Osteocyte (in vitro differentiated cells): ENCODE measurements at regions not wholly inside any gene's neighbourhood (a gene's known extent, or its start where the extent isn't known, plus 50 kb on each side); places are given as distances from the start of the nearest gene placed in this dataset.

Experiments
- DNase-seq: peaks from one replicate; pipeline ENCODE4 v3.0.0; 2021; ENCODE audit warnings: mixed read lengths; ENCODE audit not compliant: unreplicated experiment; ENCODE audit errors: extremely low spot score
- H3K27ac Mint-ChIP-seq: one replicate; pipeline ENCODE4 v1.8.0; 2021; ENCODE audit warnings: mild to moderate bottlenecking, mixed read lengths; ENCODE audit not compliant: unreplicated experiment
- H3K27me3 Mint-ChIP-seq: one replicate; pipeline ENCODE4 v1.8.0; 2021; ENCODE audit warnings: mixed read lengths; ENCODE audit not compliant: unreplicated experiment
- H3K36me3 Mint-ChIP-seq: one replicate; pipeline ENCODE4 v1.8.0; 2021; ENCODE audit warnings: mixed read lengths; ENCODE audit not compliant: unreplicated experiment
- H3K4me1 Mint-ChIP-seq: one replicate; pipeline ENCODE4 v1.8.0; 2021; ENCODE audit warnings: mixed read lengths; ENCODE audit not compliant: unreplicated experiment
- H3K4me3 Mint-ChIP-seq: one replicate; pipeline ENCODE4 v1.8.0; 2021; ENCODE audit warnings: mild to moderate bottlenecking, moderate library complexity, mixed read lengths; ENCODE audit not compliant: unreplicated experiment
- H3K9me3 Mint-ChIP-seq: one replicate; pipeline ENCODE4 v1.8.0; 2021; ENCODE audit warnings: mixed read lengths; ENCODE audit not compliant: unreplicated experiment
- CTCF ChIP-seq: fragments of 200-600 bp; sonication (generic); IDR thresholded peaks from 2 replicates; pipeline ENCODE4 v1.5.0; 2021; ENCODE audit warnings: antibody characterized with exemption, mild to moderate bottlenecking, moderate library complexity

GRCh38 chr11:96621161-96621560 lies 231.3 kb downstream of the JRKL start:
- peaks cover 7% of the 10 kb centered on the region for H3K27me3 Mint-ChIP-seq
- H3K9me3 Mint-ChIP-seq, result peaks cover 4% of the 10 kb centered on the region
- no peak overlapping the region for H3K27ac Mint-ChIP-seq
- H3K4me3 Mint-ChIP-seq, result no peak overlapping the region
- no peaks in the 10 kb centered on the region for H3K36me3 Mint-ChIP-seq
- H3K4me1 Mint-ChIP-seq, result no peaks in the 10 kb centered on the region
- DNase-seq, result no peak
- TF ChIP-seq CTCF, result no peak

- Mint-ChIP-seq H3K27me3 (peaks cover 2% of the 10 kb centered on the region), H3K9me3 (peaks cover 5% of the 10 kb centered on the region), H3K36me3 (no peaks in the 10 kb centered on the region), H3K4me1 (no peaks in the 10 kb centered on the region), H3K4me3 (no peak overlapping the region), H3K27ac (no peak overlapping the region)
- no peak for TF ChIP-seq CTCF
- no peak for DNase-seq
Observed at GRCh38 chr11:96622026-96622634, 232.3 kb downstream of the JRKL start.

GRCh38 chr11:96624126-96624525 lies 234.3 kb downstream of the JRKL start:
- no peaks in the 10 kb centered on the region for H3K27me3 Mint-ChIP-seq

GRCh38 chr11:96627376-96627775 lies 237.6 kb downstream of the JRKL start:
- Mint-ChIP-seq H3K27ac (no peak overlapping the region), H3K4me3 (no peak overlapping the region), H3K27me3 (no peaks in the 10 kb centered on the region), H3K4me1 (no peaks in the 10 kb centered on the region), H3K36me3 (no peaks in the 10 kb centered on the region), H3K9me3 (peaks cover 5% of the 10 kb centered on the region)
- no peak for TF ChIP-seq CTCF
- no peak for DNase-seq

More at GRCh38 chr11:96624126-96624525, 234.3 kb downstream of the JRKL start:
- Mint-ChIP-seq H3K36me3 (no peaks in the 10 kb centered on the region), H3K9me3 (peaks cover 5% of the 10 kb centered on the region), H3K4me1 (no peaks in the 10 kb centered on the region), H3K4me3 (no peak overlapping the region), H3K27ac (no peak overlapping the region)
- no peak for DNase-seq
- TF ChIP-seq CTCF, result no peak

GRCh38 chr11:96635655-96636054 lies 245.8 kb downstream of the JRKL start:
- no peak for DNase-seq
- no peaks in the 10 kb centered on the region for H3K27me3 Mint-ChIP-seq
- H3K27ac Mint-ChIP-seq, result no peak overlapping the region
- no peaks in the 10 kb centered on the region for H3K36me3 Mint-ChIP-seq
- TF ChIP-seq CTCF, result no peak
- no peaks in the 10 kb centered on the region for H3K9me3 Mint-ChIP-seq
- H3K4me1 Mint-ChIP-seq, result no peaks in the 10 kb centered on the region
- H3K4me3 Mint-ChIP-seq, result no peak overlapping the region
